ENCODE measurements at regions not wholly inside any gene's neighbourhood (a gene's known extent, or its start where the extent isn't known, plus 50 kb on each side); places are given as distances from the start of the nearest gene placed in this dataset.

DNA sequence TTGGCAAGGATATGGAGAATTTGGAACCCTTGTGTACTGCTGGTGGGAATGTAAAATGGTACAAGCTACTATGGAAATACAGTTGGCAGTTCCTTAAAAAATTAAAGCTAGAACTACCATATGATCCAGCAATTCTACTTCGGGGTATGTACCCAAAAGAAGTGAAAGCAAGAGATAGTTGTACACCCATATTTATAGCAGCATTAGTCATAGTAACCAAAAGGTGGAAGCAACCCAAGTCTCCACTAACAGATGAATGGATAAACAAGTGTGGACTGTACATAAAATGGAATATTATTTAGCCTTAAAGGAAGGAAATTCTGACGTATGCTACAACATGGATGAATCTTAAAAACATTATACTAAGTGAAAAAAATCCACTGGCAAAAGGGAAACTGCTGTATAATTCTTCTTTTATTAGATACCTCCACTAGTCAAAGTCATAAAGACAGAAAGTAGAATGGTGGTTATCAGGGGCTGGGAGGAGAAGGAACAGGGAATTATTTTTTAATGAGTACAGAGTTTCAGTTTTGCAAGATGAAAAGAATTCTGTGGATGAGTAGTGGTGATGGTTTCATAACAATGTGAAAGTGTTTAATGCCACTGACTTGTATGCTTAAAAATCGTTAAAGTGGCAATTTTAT, 141.6 kb downstream of the RXFP2 start:
- H3K27me3 ChIP-seq = no peaks in the 10 kb centered on the region
- no peaks in the 10 kb centered on the region for H3K79me2 ChIP-seq
- TF ChIP-seq EZH2 (IDR thresholded peaks at IDR 0.05; ENCODE audit: borderline replicate concordance) (no peak), EZH2phosphoT487 (IDR thresholded peaks at IDR 0.05; ENCODE audit: low read depth, severe bottlenecking, unreplicated experiment) (no peak), CTCF (IDR thresholded peaks at IDR 0.05; ENCODE audit: poor library complexity) (no peak)
- no peaks in the 10 kb centered on the region for H3K9me3 ChIP-seq (ENCODE audit: low read depth)
- H4K20me1 ChIP-seq (ENCODE audit: insufficient read depth, poor library complexity, severe bottlenecking) = no peaks in the 10 kb centered on the region
- H3K4me1 ChIP-seq (ENCODE audit: insufficient read depth) = no peaks in the 10 kb centered on the region
- H3K36me3 ChIP-seq (replicated peaks; ENCODE audit: insufficient read depth, low read depth) = no peaks in the 10 kb centered on the region
- DNase-seq (ENCODE audit: low spot score) = no peak
- no peak overlapping the region for H3K4me3 ChIP-seq
- H2AFZ ChIP-seq = no peak overlapping the region
- H3K27ac ChIP-seq = no peak overlapping the region
- H3K4me2 ChIP-seq = no peak overlapping the region
- WGBS (ENCODE audit: low lambda C conversion rate, missing lambda C conversion rate) = 93% methylated on average over 3 of the region's 3 CpGs
- H3K9me2 ChIP-seq (replicated peaks; ENCODE audit: insufficient read depth) = no peaks in the 10 kb centered on the region

DNA sequence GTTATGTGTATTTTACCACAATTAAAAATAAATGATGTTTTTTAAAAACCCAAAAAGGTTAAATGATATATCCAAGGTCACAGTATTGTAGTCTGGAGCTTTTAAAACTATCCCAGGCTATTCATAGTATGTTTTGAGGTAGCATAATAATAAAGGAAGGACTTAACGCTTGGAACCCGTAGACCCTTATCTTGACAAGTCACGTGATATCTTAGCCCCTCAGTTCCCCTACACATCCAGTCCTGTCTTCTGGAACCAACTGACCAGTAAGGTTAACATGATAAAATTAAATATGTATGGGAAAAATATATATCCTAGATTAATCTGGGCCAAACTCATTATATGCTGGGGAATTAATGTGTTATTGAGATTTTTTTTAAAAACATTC, 142.2 kb downstream of the RXFP2 start:
- H3K27me3 ChIP-seq = no peaks in the 10 kb centered on the region
- no peak overlapping the region for H2AFZ ChIP-seq
- no peaks in the 10 kb centered on the region for H3K4me1 ChIP-seq (ENCODE audit: insufficient read depth)
- no peak for DNase-seq (ENCODE audit: low spot score)
- 87% methylated on average over 3 of the region's 3 CpGs for WGBS (ENCODE audit: low lambda C conversion rate, missing lambda C conversion rate)
- TF ChIP-seq EZH2phosphoT487 (IDR thresholded peaks at IDR 0.05; ENCODE audit: low read depth, severe bottlenecking, unreplicated experiment) (no peak), CTCF (IDR thresholded peaks at IDR 0.05; ENCODE audit: poor library complexity) (no peak), EZH2 (IDR thresholded peaks at IDR 0.05; ENCODE audit: borderline replicate concordance) (no peak)
- H3K9me2 ChIP-seq (replicated peaks; ENCODE audit: insufficient read depth) = no peaks in the 10 kb centered on the region
- H3K36me3 ChIP-seq (replicated peaks; ENCODE audit: insufficient read depth, low read depth) = no peaks in the 10 kb centered on the region
- H3K4me3 ChIP-seq = no peak overlapping the region
- H3K9me3 ChIP-seq (ENCODE audit: low read depth) = no peaks in the 10 kb centered on the region
- no peaks in the 10 kb centered on the region for H3K79me2 ChIP-seq
- no peaks in the 10 kb centered on the region for H4K20me1 ChIP-seq (ENCODE audit: insufficient read depth, poor library complexity, severe bottlenecking)
- H3K27ac ChIP-seq = no peak overlapping the region
- H3K4me2 ChIP-seq = no peak overlapping the region

- Histone ChIP-seq H3K27ac (no peak overlapping the region), H4K20me1 (ENCODE audit: insufficient read depth, poor library complexity, severe bottlenecking) (no peaks in the 10 kb centered on the region), H3K9me2 (replicated peaks; ENCODE audit: insufficient read depth) (no peaks in the 10 kb centered on the region), H3K79me2 (no peaks in the 10 kb centered on the region), H3K9me3 (ENCODE audit: low read depth) (no peaks in the 10 kb centered on the region), H3K4me1 (ENCODE audit: insufficient read depth) (peaks cover 6% of the 10 kb centered on the region), H3K36me3 (replicated peaks; ENCODE audit: insufficient read depth, low read depth) (no peaks in the 10 kb centered on the region), H2AFZ (no peak overlapping the region), H3K27me3 (no peaks in the 10 kb centered on the region), H3K4me3 (no peak overlapping the region), H3K4me2 (no peak overlapping the region)
- no peak for DNase-seq (ENCODE audit: low spot score)
- 69% methylated on average over 10 of the region's 10 CpGs for WGBS (ENCODE audit: low lambda C conversion rate, missing lambda C conversion rate)
- no peak for TF ChIP-seq EZH2phosphoT487 (IDR thresholded peaks at IDR 0.05; ENCODE audit: low read depth, severe bottlenecking, unreplicated experiment)
- no peak for TF ChIP-seq CTCF (IDR thresholded peaks at IDR 0.05; ENCODE audit: poor library complexity)
- TF ChIP-seq EZH2 (IDR thresholded peaks at IDR 0.05; ENCODE audit: borderline replicate concordance) = no peak
Measured at GRCh38 chr13:31882794-31883193, 143.5 kb downstream of the RXFP2 start.

Measured in hepatocyte (in vitro differentiated cells).